HEK293T (cell line): ENCODE measurements at regions not wholly inside any gene's neighbourhood (a gene's known extent, or its start where the extent isn't known, plus 50 kb on each side); places are given as distances from the start of the nearest gene placed in this dataset.

Experiments used
- ARNT ChIP-seq: fragments of 450-650 bp; IDR thresholded peaks from 2 replicates; pipeline ENCODE4 v1.6.1; 2017; ENCODE audit warnings: mild to moderate bottlenecking
- BHLHE40 ChIP-seq: fragments of 450-650 bp; IDR thresholded peaks from 2 replicates; pipeline ENCODE4 v1.6.1; 2016; ENCODE audit warnings: mild to moderate bottlenecking, moderate library complexity, borderline replicate concordance
- FOXA1 ChIP-seq: fragments of 450-650 bp; IDR thresholded peaks from 2 replicates; pipeline ENCODE4 v1.6.1; 2016; ENCODE audit warnings: mild to moderate bottlenecking
- NFRKB ChIP-seq: fragments of 450-650 bp; IDR thresholded peaks from 2 replicates; pipeline ENCODE4 v1.6.1; 2016; ENCODE audit warnings: mild to moderate bottlenecking, moderate library complexity
- PKNOX1 ChIP-seq: fragments of 450-650 bp; IDR thresholded peaks from 2 replicates; pipeline ENCODE4 v1.6.1; 2016
- SP1 ChIP-seq: fragments of 450-650 bp; IDR thresholded peaks from 2 replicates; pipeline ENCODE4 v1.6.1; 2017
- SUZ12 ChIP-seq: fragments of 450-650 bp; IDR thresholded peaks from 2 replicates; pipeline ENCODE4 v1.6.1; 2016; ENCODE audit warnings: mild to moderate bottlenecking
- ZNF384 ChIP-seq: fragments of 450-650 bp; IDR thresholded peaks from 2 replicates; pipeline ENCODE4 v1.6.1; 2016

DNA sequence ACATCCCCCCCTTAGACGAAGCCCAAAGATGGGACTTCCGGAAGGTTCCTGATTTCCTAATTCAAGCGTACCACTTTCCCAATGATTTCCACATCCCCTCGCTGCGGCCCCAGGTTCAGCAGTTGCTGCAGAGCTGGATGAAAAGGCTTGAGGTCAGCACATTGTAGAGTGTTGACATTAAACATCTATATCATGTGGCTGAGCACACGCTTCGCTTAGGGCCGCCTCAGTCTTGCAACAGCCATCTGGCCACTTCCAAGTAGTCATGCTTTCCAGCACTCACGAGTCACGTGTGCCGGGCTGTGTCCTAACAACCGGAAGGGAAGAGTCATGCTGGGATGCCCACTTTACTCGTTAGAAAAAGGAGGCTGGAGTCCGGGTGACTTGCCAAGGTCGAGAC is 340.6 kb upstream of the IRX4 start:
- TF ChIP-seq ZNF384 (no peak), NFRKB (no peak), FOXA1 (no peak), SUZ12 (no peak), BHLHE40 (no peak), PKNOX1 (no peak), SP1 (no peak), ARNT (no peak)
